AG09319 (cell line): ENCODE measurements at regions not wholly inside any gene's neighbourhood (a gene's known extent, or its start where the extent isn't known, plus 50 kb on each side); places are given as distances from the start of the nearest gene placed in this dataset.
A peak's percentile ranks its signal among the peaks of the same experiment; 100 is the strongest.

Source experiments
- DNase-seq: peaks from one replicate; pipeline ENCODE4 v3.0.0-alpha.2; 2010; ENCODE audit warnings: low read depth; ENCODE audit errors: extremely low read depth
- TF ChIP-seq, protein P1 (sequence below): IDR thresholded peaks from 2 replicates; pipeline ENCODE4 v1.5.1; 2011; ENCODE audit warnings: low read depth, mild to moderate bottlenecking, inconsistent platforms, low read length, moderate library complexity

GRCh38 chr5:68551436-68551835 is 335.9 kb downstream of the PIK3R1 start:
- no peak for DNase-seq

GRCh38 chr5:68554571-68555279 is 339.2 kb downstream of the PIK3R1 start:
- DNase-seq: peak; percentile 92

More at GRCh38 chr5:68551436-68551835, 335.9 kb downstream of the PIK3R1 start:
- TF ChIP-seq, protein P1, sequence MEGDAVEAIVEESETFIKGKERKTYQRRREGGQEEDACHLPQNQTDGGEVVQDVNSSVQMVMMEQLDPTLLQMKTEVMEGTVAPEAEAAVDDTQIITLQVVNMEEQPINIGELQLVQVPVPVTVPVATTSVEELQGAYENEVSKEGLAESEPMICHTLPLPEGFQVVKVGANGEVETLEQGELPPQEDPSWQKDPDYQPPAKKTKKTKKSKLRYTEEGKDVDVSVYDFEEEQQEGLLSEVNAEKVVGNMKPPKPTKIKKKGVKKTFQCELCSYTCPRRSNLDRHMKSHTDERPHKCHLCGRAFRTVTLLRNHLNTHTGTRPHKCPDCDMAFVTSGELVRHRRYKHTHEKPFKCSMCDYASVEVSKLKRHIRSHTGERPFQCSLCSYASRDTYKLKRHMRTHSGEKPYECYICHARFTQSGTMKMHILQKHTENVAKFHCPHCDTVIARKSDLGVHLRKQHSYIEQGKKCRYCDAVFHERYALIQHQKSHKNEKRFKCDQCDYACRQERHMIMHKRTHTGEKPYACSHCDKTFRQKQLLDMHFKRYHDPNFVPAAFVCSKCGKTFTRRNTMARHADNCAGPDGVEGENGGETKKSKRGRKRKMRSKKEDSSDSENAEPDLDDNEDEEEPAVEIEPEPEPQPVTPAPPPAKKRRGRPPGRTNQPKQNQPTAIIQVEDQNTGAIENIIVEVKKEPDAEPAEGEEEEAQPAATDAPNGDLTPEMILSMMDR: no peak

DNA sequence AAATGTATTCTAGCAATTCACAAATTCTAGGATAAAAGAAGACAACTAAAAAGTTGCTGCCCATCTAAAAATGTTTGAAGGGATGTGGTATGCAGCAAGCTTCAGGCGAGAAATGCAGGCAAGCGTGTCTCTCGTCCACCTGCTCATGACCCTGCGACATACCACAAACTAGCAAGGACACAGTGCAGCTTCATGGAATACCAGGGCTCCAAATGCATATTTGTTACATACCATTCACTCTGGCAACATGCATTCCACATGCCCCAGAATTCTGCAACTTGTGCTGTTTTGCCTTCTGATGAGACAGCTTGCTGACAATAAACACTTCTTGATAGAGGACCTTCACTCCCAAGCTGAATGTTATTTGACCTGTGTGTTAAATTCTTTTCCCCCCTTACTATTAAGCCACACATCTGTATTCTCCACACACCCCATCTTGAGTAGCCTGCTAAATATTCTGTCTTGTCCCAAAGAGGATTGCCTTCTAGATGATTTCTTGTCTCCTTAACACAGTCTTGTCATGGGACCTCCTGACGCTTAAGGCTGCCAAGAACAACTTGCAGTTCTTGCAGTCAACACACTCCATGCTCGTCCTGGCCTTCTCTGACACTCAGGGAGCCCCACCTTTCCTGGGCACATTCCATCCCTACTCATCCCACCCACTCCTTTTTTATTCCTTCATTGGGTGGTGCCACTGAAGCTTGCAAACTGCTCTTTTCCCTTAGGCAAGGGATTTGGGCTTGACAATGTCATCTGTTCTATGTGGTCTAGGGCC is 340.5 kb downstream of the PIK3R1 start:
- DNase-seq: no peak
- TF ChIP-seq, protein P1: no peak

More at GRCh38 chr5:68554571-68555279, 339.2 kb downstream of the PIK3R1 start:
- TF ChIP-seq, protein P1: no peak

DNA sequence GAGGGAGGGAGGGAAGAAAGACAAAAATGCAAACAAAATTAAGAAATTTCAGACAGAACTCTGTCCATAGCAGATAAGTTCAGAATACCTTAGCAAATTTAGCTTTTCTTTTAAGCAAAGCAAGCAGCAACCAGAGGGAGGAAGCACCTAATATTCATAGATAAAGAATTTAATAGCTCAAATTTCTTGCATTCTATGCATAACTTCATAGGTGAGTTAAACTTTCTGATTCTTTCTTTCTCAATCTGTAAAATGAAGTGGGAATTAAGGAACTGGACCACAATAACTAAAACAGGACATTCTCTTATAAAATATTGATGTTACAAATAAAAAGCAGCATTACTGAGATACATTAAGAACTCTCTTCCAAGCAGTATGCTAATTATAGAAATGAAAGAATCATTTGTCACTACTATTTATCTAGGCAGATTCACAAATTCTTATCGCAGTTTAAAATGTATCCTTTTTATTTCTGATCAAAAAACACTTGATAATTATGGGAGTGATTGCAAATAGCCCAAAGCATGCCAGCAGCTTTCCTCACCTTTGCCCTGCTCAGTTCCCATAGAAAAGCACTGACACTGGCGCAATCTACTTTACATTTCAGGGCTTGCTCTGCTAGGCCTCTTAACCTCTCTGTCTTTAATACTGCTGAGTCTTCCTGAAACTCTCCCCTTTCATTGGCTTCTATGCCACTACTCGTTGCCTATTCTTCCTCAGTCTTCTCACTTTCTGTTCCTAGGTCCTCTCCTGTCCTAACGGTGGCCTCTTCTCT is 341.8 kb downstream of the PIK3R1 start:
- TF ChIP-seq, protein P1: no peak
- no peak for DNase-seq

DNA sequence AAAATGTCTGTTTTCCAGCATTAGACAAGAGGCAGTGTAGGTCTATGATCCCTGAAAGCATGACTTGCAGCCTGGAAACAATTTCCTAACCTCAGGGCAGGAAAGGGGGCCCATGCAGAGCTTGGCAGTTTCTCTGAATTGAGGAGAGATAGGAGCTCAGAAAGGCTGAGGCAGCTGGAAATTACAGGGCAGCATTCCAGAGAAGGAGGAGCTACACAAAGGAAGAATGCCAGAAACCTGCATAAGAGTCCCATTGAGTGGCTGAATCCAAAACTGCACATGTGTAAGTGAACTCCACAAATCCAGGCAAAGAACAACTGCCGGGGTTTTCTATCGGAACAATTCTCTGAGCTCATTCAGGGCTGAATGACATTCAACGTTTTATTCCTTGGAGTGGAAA is 346.8 kb downstream of the PIK3R1 start:
- DNase-seq: no peak
- TF ChIP-seq, protein P1: no peak

- DNase-seq: no peak
- TF ChIP-seq, protein P1: no peak
Measured at GRCh38 chr5:68565427-68565826, 349.9 kb downstream of the PIK3R1 start.
